ENCODE measurements at regions not wholly inside any gene's neighbourhood (a gene's known extent, or its start where the extent isn't known, plus 50 kb on each side); places are given as distances from the start of the nearest gene placed in this dataset.

- Mint-ChIP-seq H3K27ac (ENCODE audit: unreplicated experiment) (no peak overlapping the region), H3K4me3 (ENCODE audit: unreplicated experiment) (no peak overlapping the region), H3K4me1 (ENCODE audit: low read depth) (peaks cover 17% of the 10 kb centered on the region), H3K9me3 (ENCODE audit: low read depth) (peaks cover 10% of the 10 kb centered on the region), H3K27me3 (ENCODE audit: low read depth) (peaks cover 2% of the 10 kb centered on the region), H3K36me3 (ENCODE audit: low read depth) (no peaks in the 10 kb centered on the region)
- DNase-seq (ENCODE audit: low spot score): no peak
- TF ChIP-seq CTCF (IDR thresholded peaks at IDR 0.05): no peak
Observed at GRCh38 chr2:12199491-12200211, 453.2 kb downstream of the LPIN1 start.

GRCh38 chr2:12201369-12201768, 454.9 kb downstream of the LPIN1 start:
- TF ChIP-seq CTCF (IDR thresholded peaks at IDR 0.05): no peak
- H3K36me3 Mint-ChIP-seq (ENCODE audit: low read depth): no peaks in the 10 kb centered on the region
- H3K27ac Mint-ChIP-seq (ENCODE audit: unreplicated experiment): no peak overlapping the region
- peaks cover 13% of the 10 kb centered on the region for H3K4me1 Mint-ChIP-seq (ENCODE audit: low read depth)
- peaks cover 2% of the 10 kb centered on the region for H3K27me3 Mint-ChIP-seq (ENCODE audit: low read depth)
- no peak for DNase-seq (ENCODE audit: low spot score)
- no peak overlapping the region for H3K4me3 Mint-ChIP-seq (ENCODE audit: unreplicated experiment)
- H3K9me3 Mint-ChIP-seq (ENCODE audit: low read depth): peaks cover 10% of the 10 kb centered on the region

DNA sequence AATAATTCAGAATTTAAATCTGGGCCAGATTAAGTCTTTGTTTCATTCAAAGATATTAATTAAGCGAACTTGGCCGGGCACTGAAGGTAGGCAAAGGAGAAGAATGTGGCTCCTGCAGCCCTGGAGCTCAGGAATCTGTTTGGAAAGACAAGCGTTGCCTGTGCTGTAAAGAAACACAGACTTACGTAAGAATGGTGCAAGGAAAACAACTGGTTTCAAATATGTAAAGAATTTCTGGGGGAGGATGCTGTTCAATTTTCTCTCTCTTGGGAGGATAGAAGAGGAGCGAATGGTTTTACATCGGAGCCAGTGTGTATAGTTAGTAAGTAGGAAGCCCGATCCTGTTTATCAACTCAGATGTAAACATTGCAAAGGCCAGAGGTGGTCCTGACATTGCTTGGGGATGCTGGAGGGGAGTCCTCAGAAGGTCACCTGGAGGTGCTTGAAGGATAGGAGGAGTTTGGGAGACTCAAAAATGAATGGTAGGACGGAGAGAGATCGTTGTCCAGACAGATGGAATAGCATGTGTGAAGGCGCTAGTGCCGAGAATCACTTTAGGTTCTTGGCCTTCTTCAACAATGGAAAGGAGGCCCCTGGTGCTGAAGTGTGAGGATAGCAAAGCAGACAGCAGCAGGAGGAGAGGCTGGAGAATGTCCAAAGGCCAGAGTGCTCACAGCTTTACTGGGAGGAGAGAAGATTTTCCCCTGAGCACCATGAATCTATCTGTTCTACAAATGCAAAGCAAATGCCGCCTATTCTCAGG, 456.1 kb downstream of the LPIN1 start:
- peaks cover 11% of the 10 kb centered on the region for H3K4me1 Mint-ChIP-seq (ENCODE audit: low read depth)
- no peak for TF ChIP-seq CTCF (IDR thresholded peaks at IDR 0.05)
- H3K27me3 Mint-ChIP-seq (ENCODE audit: low read depth): peaks cover 2% of the 10 kb centered on the region
- no peak overlapping the region for H3K27ac Mint-ChIP-seq (ENCODE audit: unreplicated experiment)
- H3K9me3 Mint-ChIP-seq (ENCODE audit: low read depth): peaks cover 2% of the 10 kb centered on the region
- no peak for DNase-seq (ENCODE audit: low spot score)
- H3K4me3 Mint-ChIP-seq (ENCODE audit: unreplicated experiment): no peak overlapping the region
- H3K36me3 Mint-ChIP-seq (ENCODE audit: low read depth): no peaks in the 10 kb centered on the region

DNA sequence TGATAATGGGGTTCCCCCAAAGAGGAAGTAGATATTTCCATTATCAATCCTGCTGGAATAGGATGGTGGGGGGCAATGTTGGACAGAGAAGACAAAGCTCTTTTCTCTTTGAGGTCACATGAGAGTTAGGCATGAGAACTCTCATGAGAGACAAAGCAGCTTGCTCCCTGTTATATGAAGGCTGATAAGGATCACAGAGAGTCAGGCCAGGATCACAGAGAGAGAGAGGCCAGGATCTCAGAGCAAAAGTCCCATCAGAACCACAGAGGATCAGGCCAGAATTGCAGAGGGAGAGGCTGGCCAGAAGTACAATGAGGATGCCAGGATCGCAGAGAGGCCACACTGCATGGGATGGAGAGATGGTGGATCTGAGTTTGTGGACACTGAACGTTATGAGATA, 457.1 kb downstream of the LPIN1 start:
- no peak for TF ChIP-seq CTCF (IDR thresholded peaks at IDR 0.05)
- no peaks in the 10 kb centered on the region for H3K36me3 Mint-ChIP-seq (ENCODE audit: low read depth)
- H3K9me3 Mint-ChIP-seq (ENCODE audit: low read depth): no peaks in the 10 kb centered on the region

DNA sequence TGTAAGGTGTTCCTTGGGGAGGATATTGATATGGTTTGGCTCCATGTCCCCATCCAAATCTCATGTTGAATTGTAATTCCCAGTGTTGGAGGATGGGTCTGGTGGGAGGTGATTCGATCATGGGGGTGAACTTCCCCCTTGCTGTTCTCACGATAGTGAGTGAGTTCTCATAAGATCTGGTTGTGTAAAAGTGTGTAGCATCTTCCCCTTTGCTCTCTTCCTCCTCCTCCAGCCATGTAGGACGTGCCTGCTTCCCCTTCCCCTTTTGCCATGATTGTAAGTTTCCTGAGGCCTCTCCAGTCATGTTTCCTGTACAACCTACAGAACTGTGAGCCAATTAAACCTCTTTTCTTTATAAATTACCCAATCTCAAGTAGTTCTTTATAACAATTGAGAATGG, 458.7 kb downstream of the LPIN1 start:
- peaks cover 2% of the 10 kb centered on the region for H3K27me3 Mint-ChIP-seq (ENCODE audit: low read depth)
- no peak overlapping the region for H3K4me3 Mint-ChIP-seq (ENCODE audit: unreplicated experiment)
- H3K9me3 Mint-ChIP-seq (ENCODE audit: low read depth): no peaks in the 10 kb centered on the region
- no peaks in the 10 kb centered on the region for H3K36me3 Mint-ChIP-seq (ENCODE audit: low read depth)
- H3K4me1 Mint-ChIP-seq (ENCODE audit: low read depth): peaks cover 11% of the 10 kb centered on the region
- DNase-seq (ENCODE audit: low spot score): no peak
- no peak overlapping the region for H3K27ac Mint-ChIP-seq (ENCODE audit: unreplicated experiment)
- TF ChIP-seq CTCF (IDR thresholded peaks at IDR 0.05): no peak

More for the DNA sequence above, 457.1 kb downstream of the LPIN1 start:
- peaks cover 2% of the 10 kb centered on the region for H3K27me3 Mint-ChIP-seq (ENCODE audit: low read depth)
- no peak overlapping the region for H3K27ac Mint-ChIP-seq (ENCODE audit: unreplicated experiment)
- peaks cover 11% of the 10 kb centered on the region for H3K4me1 Mint-ChIP-seq (ENCODE audit: low read depth)
- DNase-seq (ENCODE audit: low spot score): no peak
- no peak overlapping the region for H3K4me3 Mint-ChIP-seq (ENCODE audit: unreplicated experiment)

Measured in chondrocyte (in vitro differentiated cells).